Tibial nerve (tissue), 3 donors: ENCODE measurements at regions not wholly inside any gene's neighbourhood (a gene's known extent, or its start where the extent isn't known, plus 50 kb on each side); places are given as distances from the start of the nearest gene placed in this dataset.
"Not testable (repeated sequence)": the region's sequence is repeated elsewhere in the genome, so short reads cannot be mapped to it uniquely, and the experiment has no call there.

Source experiments
- CTCF ChIP-seq, 5 experiments: fragments of 200-600 bp in 3 of 5; fragments of 450-650 bp in 2 of 5; sonication (generic) in 3 of 5; IDR thresholded peaks; one replicate each; pipeline ENCODE4 v1.5.1; 2016 to 2019; ENCODE audit warnings: antibody characterized with exemption in 5 of 5, mild to moderate bottlenecking in 3 of 5, moderate library complexity in 2 of 5
- POLR2A ChIP-seq, 2 donors: fragments of 450-650 bp; IDR thresholded peaks; one replicate each; pipeline ENCODE4 v1.6.1; 2017; ENCODE audit warnings: antibody characterized with exemption in 2 of 2, mild to moderate bottlenecking in 2 of 2, moderate library complexity in 2 of 2

GRCh38 chr5:117599811-117600210, 1025.2 kb upstream of the SEMA6A start:
- not testable (repeated sequence) for TF ChIP-seq POLR2A, CTCF (IDR thresholded peaks at IDR 0.05)
